ENCODE measurements at regions not wholly inside any gene's neighbourhood (a gene's known extent, or its start where the extent isn't known, plus 50 kb on each side); places are given as distances from the start of the nearest gene placed in this dataset.

GRCh38 chr21:25215698-25216384 lies 391.4 kb downstream of the MRPL39 start:
- TF ChIP-seq CTCF (optimal IDR thresholded peaks at IDR 0.05 in 1 of 3, IDR thresholded peaks at IDR 0.05 in 1 of 3, conservative IDR thresholded peaks at IDR 0.05 in 1 of 3; ENCODE audit: extremely low read depth in 1 of 3, insufficient read depth in 2 of 3, low read length in 3 of 3) (no peak), EZH2 (IDR thresholded peaks at IDR 0.05; ENCODE audit: low read length) (no peak)

All from keratinocyte (primary cell).